H54 (cell line): ENCODE measurements at regions not wholly inside any gene's neighbourhood (a gene's known extent, or its start where the extent isn't known, plus 50 kb on each side); places are given as distances from the start of the nearest gene placed in this dataset.

Experiments used
- DNase-seq: peaks from one replicate; pipeline ENCODE4 v3.0.0; 2011; ENCODE audit warnings: low spot score, mixed read lengths; ENCODE audit not compliant: insufficient read length
- FAIRE-seq: peaks from 3 replicates; lab custom pipeline; 2011; peaks lifted over from hg19 to GRCh38; lab: Jason Lieb, UNC
- POLR2A ChIP-seq: IDR thresholded peaks from 2 replicates; pipeline ENCODE4 v1.6.1; 2011; ENCODE audit warnings: low read depth, mild to moderate bottlenecking, low read length

DNA sequence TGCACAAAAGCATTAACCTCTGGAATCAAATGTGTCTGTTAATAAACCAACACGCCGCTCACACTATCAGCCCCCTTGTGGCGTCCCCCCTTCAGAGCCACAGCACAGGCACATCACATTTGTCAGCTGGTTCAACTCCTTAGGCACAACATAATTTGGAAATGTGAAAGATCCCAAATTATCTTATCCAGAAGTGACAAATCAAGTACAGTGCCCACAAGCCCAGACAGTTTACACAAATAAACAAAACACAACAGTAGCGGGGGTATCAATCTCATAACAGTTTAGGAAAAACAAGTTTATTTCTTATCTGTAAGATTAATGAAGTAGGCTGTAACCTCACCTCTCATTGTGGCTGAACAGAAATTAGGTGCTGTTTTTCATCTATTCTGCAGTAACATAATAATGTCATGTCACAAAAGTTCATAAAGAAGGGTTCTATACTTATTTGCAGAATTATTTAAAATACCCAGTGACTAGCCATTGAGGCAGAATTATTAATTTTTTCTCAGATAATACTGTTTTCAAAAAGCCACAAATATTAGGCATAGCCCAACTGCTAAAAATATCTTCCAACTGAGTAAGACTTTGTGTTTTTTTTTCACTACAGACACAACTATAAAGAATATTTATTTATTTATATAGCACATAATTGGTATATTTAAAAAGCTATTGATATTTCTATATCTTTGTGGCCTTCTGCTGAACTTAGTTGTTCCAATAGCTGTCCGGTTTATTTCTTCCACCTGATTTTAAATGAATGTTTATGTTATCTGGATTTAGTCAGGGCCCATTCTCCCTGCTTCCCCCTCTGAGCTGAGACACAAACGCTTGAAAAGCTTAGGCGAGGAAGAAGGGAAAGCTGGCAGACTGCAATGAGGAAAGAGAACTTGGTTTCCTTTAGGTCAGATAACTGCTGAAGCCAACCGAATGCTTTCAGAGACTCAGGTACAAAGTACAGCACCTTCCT, 214.7 kb downstream of the QDPR start:
- DNase-seq (no peak), FAIRE-seq (no peak)
- TF ChIP-seq POLR2A: no peak

DNA sequence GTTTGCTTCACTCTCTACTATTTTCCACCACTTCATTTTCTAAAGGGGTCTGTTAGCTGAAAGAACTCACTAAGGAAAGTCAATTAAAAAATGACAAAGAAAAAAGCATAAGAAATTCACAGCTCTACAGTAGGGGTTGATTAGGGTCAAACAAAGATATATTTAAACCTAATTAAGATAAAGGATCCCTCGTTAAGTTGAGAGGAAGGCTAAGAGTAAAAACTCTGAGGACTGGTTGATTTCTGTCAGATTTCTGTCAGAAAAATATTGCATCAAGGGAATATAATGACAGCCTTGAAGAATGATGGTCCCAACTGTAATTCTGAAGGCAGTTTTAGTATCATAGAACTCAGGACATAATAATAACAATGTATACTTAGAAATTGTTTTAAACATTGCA, 218.0 kb downstream of the QDPR start:
- FAIRE-seq: no peak
- TF ChIP-seq POLR2A: no peak
- DNase-seq: no peak

DNA sequence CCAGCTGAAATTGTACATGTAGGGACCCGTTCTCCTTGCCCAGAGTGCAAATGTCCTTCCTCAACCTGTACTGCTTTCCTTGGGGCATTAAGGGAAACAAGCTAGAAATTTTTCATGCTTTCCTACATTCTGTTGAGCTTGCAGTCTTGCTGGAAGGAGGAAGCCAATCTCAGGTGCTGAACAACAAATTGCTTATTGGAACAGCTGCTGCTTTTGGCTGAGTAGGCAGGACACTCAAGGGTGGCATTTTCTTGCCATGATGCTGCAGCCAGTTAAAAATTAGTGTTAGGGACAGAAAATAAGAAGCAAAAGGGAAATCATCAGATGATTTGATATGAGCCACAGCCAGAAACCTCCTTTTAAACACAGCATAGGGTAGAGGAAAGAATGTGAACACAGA, 223.7 kb downstream of the QDPR start:
- DNase-seq (no peak), FAIRE-seq (no peak)
- TF ChIP-seq POLR2A: no peak

DNA sequence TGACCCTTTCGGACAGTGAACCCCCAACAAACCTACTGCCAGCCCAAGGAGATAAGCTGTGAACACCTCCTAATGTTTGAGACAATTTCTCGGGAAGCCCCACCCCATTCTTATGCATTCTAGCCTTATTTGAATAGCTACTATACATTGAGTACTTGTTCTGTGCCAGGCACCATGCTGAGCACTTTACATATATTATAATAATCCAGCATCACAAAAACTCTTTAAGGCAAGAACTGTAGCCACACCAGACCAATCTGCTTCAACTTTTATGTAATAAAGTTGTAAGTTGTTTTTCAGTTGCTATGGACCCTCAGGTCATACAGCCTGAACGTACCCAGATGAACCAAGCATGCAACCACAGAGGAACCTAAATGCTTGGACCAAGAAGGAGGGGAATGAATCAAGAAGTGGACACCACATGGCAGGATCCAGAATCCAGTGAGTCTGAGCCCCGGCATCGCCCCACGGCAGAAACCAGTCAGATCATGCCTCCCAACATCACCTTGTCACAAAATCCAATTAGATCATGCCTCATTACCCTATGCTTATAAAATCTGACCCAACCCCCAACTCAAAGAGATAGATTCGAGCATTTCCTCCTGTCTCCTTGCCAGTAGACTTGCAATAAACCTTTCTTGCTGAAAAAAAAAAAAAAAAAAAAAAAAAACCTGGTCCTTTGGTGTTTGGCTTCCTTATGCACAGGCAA, 225.0 kb downstream of the QDPR start:
- TF ChIP-seq POLR2A: no peak
- DNase-seq (no peak), FAIRE-seq (no peak)

DNA sequence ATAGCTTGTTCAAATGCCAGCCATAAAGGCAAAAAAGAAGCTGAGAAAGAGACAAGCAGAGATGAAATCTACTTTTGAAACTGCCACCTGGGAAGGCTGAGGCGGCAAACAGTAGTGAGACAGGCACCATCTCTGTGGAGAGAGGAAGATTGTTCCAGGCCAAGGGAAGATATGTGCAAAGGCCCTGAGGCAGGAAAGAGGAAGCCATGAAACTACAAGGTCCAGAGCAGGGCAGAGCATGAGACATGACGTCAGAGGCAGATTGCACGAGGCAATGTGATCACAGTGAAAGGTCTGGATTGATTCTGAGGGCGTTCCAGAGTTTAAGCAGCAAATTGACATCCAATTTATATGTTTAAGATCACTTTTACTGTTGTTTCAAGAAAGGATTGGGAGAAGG, 226.1 kb downstream of the QDPR start:
- no peak for FAIRE-seq

DNA sequence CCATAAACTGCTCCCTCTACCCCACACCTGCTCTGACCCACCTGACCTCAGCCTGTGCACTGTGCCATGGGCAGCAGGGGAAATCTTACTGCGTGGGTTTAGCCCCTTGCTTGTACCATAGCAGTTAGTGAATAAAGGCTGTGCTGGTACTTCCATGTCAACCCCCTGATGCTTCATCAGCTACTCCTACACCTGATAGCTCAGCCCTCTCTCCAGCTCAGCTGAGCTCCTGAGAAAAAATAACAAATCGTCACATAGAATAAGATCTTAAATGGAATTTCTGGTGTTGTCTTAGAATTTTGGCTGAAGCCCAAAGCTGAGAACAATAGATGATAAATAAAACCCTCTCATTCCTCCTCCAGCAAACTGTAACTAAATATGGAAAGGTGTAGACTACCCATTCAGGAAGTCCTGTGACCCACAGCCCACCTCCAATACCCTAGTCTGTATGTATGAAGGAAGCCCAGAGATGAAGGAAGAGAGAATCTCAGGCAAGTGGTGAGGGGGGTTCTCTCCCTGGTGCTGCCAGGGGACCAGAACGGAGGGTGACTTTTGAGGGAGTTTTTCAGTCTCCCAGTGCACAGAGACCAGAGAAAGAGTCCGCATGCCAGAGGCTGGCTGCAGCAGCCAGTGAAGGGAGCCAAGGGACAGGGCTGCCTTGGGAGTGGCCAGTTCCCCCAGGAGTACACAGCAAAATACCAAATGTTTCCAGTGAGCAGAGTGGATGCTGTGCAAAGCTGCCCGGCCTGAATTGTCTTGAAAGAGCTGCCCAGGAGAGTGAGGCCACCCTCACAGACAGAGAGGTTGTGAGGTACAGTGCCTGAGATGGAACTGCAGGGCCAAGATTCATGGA, 227.3 kb downstream of the QDPR start:
- TF ChIP-seq POLR2A: no peak
- no peak for FAIRE-seq
- no peak for DNase-seq

More for the DNA sequence above, 226.1 kb downstream of the QDPR start:
- TF ChIP-seq POLR2A: no peak
- DNase-seq: no peak

DNA sequence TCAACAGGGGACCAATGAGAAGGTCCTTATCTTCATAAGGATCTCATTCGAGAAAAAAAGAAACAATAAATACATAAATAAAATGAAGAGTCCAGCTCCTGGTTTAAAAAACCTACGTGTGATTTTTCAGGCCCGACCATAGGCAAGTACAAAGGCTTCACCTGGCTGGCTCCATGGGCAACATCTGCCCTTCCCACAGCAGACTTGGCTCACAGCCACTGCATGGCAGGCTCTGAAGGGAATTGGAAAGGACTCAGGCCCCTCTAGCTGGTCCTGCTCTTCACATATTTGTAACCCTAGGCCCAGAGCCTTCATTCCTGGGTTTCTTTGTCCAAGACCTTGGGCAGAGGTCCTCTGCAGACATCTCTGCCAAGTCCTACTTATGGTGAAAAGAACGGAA, 228.1 kb downstream of the QDPR start:
- TF ChIP-seq POLR2A: no peak
- DNase-seq (no peak), FAIRE-seq (no peak)

DNA sequence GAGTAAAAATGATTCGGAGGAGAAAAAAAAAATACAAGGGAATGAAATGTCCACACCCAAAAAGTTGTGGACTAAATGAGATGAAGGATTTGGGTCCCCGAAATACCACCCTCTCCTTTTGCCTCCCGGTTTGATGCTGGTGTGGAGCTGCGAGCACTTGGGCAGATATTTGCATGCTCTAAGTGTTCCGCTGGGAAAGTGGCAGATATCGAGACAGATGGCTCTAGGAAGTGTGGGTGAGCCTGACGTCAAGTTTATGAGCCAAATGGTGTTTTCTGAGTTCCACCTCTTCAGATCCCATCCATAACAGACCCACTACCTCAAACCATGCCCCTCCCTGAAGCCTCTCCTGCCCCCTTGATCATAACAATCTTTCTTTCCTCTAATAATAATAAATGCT, 228.6 kb downstream of the QDPR start:
- no peak for TF ChIP-seq POLR2A
- no peak for FAIRE-seq
- DNase-seq: no peak

DNA sequence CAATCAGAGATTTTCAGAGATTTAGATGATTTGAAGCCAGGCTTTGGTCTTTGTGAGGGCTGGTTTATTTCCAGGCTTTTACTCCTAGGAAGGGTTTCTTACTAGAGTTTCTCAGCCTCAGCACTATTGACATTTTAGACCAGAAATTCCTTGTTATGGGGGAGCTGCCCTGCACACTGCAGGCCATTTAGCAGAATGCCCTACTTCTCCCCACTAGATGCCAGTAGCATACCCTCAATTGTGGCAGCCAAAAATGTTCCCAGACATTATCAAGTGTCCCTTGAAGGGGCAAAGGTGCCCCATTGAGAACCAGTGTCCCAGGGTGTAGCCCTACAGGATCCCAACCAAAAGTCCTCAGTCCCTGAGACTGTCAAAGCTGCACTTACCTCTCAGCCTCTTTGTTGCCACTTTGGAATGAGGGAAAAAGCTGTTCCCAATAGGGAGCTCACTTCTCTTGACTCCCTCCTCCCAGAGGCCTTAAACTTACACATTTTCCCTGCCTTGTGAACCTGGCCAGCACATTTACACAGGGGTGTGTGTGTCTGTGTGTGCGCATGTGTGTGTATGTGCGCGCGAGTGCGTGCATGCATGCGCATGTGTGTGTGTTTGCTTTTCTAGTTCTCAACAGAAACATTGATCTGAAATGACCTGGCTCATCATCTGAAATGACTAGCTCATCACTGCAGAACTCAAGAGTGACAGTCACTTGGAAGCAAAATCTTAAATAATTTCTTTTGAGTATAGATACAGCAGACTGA, 231.4 kb downstream of the QDPR start:
- no peak for TF ChIP-seq POLR2A
- DNase-seq (no peak), FAIRE-seq (no peak)

DNA sequence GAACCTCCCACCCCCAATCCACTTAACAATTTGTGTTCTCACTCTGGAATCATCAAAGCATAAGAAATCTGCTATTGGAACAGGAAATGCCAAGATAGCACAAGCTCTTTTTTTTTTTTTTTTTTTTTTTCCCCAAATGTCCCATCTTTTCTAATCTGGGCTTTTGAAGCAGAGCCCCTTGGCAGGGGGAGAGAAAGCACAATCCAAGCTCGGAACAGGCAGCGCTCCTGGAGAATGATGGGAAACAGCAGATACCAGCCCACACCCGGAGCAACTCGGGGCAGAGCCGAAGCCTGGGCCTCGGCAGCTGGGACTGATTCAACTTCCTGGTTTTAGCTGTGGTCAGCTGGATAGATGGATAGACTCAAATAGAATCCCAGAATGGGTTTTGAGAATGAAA, 235.1 kb downstream of the QDPR start:
- FAIRE-seq: no peak
- no peak for TF ChIP-seq POLR2A

DNA sequence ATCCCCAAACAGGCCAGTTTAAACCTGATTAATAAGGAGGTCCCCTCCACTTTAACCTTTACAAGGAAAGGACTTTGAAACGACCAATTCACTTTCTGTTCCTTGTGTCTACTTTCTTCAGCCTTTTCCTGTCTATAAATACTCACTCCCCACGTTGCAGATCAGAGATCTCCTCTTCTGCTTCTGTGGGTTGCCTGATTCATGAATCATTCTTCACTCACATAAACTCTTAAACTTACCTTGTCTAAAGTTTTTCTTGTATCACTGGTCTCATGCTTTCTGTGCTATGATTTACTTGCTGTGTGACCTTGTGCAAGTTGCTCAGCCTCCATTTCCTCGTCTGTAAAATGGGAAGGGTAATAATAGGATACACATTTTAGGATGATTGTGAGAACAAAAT, 236.1 kb downstream of the QDPR start:
- TF ChIP-seq POLR2A: no peak
- DNase-seq (no peak), FAIRE-seq (no peak)

More for the DNA sequence above, 235.1 kb downstream of the QDPR start:
- DNase-seq: no peak

DNA sequence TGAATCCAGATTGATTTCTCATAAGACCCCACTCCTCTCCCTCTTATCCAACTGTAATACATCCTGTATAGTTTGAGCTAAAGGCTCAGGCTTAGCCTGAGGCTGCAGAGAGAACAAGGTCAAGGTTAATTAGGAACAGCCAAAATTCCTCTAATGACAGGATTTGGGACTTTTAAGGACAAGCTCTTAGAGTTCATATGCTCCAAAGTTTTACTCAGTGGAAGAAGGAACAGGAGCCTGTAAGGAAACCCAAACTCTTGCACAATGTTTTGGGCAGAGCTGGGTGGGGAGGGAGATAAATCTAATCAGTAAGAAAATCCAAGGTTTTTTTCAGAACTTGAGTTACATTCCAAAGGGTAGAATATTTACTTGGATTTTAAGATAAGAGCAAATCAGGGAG, 238.8 kb downstream of the QDPR start:
- DNase-seq: no peak
- no peak for FAIRE-seq
- TF ChIP-seq POLR2A: no peak

DNA sequence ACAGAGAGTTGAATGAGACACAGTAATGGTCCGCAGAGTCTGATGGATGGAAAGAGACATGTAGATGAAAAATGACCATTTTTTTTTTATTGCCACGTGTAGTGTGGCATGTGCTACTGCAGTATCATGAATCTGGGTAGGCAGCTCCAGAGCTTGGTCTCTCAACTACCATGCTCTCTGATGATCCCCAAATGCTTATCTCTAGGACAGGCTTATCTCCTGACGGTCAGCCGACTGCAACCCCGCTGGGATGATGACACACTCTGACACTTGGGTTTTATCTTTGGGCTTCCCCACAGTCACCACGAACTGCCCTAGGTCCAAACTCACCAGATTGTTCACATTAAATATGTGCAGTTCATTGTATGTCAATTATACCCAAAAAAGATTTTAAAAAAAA, 239.7 kb downstream of the QDPR start:
- no peak for TF ChIP-seq POLR2A
- DNase-seq (no peak), FAIRE-seq (no peak)

DNA sequence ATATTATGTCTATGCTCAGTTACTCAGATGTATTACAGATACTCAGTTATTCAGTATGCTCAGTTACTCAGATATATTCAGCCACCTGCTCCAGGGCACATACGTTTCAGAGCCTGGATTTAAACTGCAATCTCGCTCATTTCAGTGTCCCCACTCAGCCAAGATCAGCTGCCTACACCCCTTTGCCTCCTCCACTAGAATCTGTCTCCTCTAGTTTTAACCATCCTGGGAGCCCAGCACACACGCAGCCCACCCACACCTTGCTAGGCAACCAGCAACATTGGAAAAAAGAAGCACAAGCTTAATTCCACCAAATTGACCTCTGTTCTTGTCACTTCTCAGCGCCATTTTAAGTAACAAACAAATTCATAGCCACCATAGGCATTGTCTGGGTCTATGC, 246.2 kb downstream of the QDPR start:
- TF ChIP-seq POLR2A: no peak
- FAIRE-seq (no peak), DNase-seq (no peak)
